IPS-18c (cell line): ENCODE measurements at regions not wholly inside any gene's neighbourhood (a gene's known extent, or its start where the extent isn't known, plus 50 kb on each side); places are given as distances from the start of the nearest gene placed in this dataset.

Experiments
- H3K4me3 ChIP-seq: 2 replicates; pipeline ENCODE4 v1.7.0; 2013; ENCODE audit warnings: low read depth, mild to moderate bottlenecking, low read length, moderate library complexity; ENCODE audit not compliant: insufficient read depth
- H3K9me3 ChIP-seq: one replicate; pipeline ENCODE4 v1.6.1; 2013; ENCODE audit warnings: mild to moderate bottlenecking, low read length, moderate library complexity; ENCODE audit not compliant: control insufficient read depth, insufficient read depth

GRCh38 chr2:217673627-217674026 is 329.2 kb downstream of the TNS1 start:
- Histone ChIP-seq H3K4me3 (no peak overlapping the region), H3K9me3 (no peaks in the 10 kb centered on the region)

GRCh38 chr2:217672472-217672871 is 330.3 kb downstream of the TNS1 start:
- Histone ChIP-seq H3K4me3 (no peak overlapping the region), H3K9me3 (no peaks in the 10 kb centered on the region)

- H3K9me3 ChIP-seq = no peaks in the 10 kb centered on the region
Observed at GRCh38 chr2:217671871-217672270, 330.9 kb downstream of the TNS1 start.

GRCh38 chr2:217671075-217671474 is 331.7 kb downstream of the TNS1 start:
- H3K4me3 ChIP-seq = no peak overlapping the region
- H3K9me3 ChIP-seq = no peaks in the 10 kb centered on the region

More at GRCh38 chr2:217671871-217672270, 330.9 kb downstream of the TNS1 start:
- H3K4me3 ChIP-seq = no peak overlapping the region

GRCh38 chr2:217669831-217670230 is 333.0 kb downstream of the TNS1 start:
- Histone ChIP-seq H3K4me3 (no peak overlapping the region), H3K9me3 (no peaks in the 10 kb centered on the region)

- Histone ChIP-seq H3K9me3 (no peaks in the 10 kb centered on the region), H3K4me3 (no peak overlapping the region)
Observed at GRCh38 chr2:217667512-217667911, 335.3 kb downstream of the TNS1 start.

- no peak overlapping the region for H3K4me3 ChIP-seq
- no peaks in the 10 kb centered on the region for H3K9me3 ChIP-seq
Observed at GRCh38 chr2:217667035-217667434, 335.8 kb downstream of the TNS1 start.

- no peaks in the 10 kb centered on the region for H3K9me3 ChIP-seq
- H3K4me3 ChIP-seq = no peak overlapping the region
Observed at GRCh38 chr2:217666338-217666737, 336.5 kb downstream of the TNS1 start.

- Histone ChIP-seq H3K9me3 (no peaks in the 10 kb centered on the region), H3K4me3 (no peak overlapping the region)
Observed at GRCh38 chr2:217664761-217665160, 338.0 kb downstream of the TNS1 start.

- no peaks in the 10 kb centered on the region for H3K9me3 ChIP-seq
- no peak overlapping the region for H3K4me3 ChIP-seq
Observed at GRCh38 chr2:217662984-217663602, 339.7 kb downstream of the TNS1 start.

- no peak overlapping the region for H3K4me3 ChIP-seq
- no peaks in the 10 kb centered on the region for H3K9me3 ChIP-seq
Observed at GRCh38 chr2:217661378-217661777, 341.4 kb downstream of the TNS1 start.

- Histone ChIP-seq H3K9me3 (no peaks in the 10 kb centered on the region), H3K4me3 (no peak overlapping the region)
Observed at GRCh38 chr2:217660423-217660822, 342.4 kb downstream of the TNS1 start.

GRCh38 chr2:217658806-217659205 is 344.0 kb downstream of the TNS1 start:
- Histone ChIP-seq H3K9me3 (no peaks in the 10 kb centered on the region), H3K4me3 (no peak overlapping the region)

GRCh38 chr2:217657252-217657651 is 345.5 kb downstream of the TNS1 start:
- Histone ChIP-seq H3K4me3 (no peak overlapping the region), H3K9me3 (no peaks in the 10 kb centered on the region)

GRCh38 chr2:217656316-217656715 is 346.5 kb downstream of the TNS1 start:
- H3K9me3 ChIP-seq = no peaks in the 10 kb centered on the region
- H3K4me3 ChIP-seq = no peak overlapping the region

- H3K9me3 ChIP-seq = no peaks in the 10 kb centered on the region
- H3K4me3 ChIP-seq = no peak overlapping the region
Observed at GRCh38 chr2:217655651-217656050, 347.1 kb downstream of the TNS1 start.

- H3K9me3 ChIP-seq = no peaks in the 10 kb centered on the region
- H3K4me3 ChIP-seq = no peak overlapping the region
Observed at GRCh38 chr2:217654168-217654567, 348.6 kb downstream of the TNS1 start.

GRCh38 chr2:217652761-217653639 is 349.8 kb downstream of the TNS1 start:
- Histone ChIP-seq H3K9me3 (no peaks in the 10 kb centered on the region), H3K4me3 (no peak overlapping the region)
